ENCODE measurements at regions not wholly inside any gene's neighbourhood (a gene's known extent, or its start where the extent isn't known, plus 50 kb on each side); places are given as distances from the start of the nearest gene placed in this dataset.

DNA sequence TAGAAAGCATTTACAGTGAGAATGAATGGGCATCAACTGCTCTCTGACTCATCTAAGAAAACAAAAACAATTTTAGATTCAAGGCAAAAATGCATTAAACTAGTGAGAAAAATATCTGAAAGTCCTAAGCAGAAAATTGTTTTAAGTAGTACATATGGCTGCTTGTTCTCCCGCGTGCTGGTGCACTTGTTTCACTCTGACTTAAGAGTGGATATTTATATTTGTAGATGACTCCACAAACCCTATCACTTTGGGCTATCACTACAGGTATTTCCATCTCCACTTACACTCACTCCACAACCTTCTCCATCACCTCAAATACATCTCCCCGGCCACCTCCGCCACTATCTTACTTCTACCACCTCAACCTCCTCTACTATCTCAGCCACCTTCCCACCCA lies 253.9 kb upstream of the EGLN3 start:
- no peaks in the 10 kb centered on the region for H3K9me1 ChIP-seq (replicated peaks; ENCODE audit: control insufficient read depth, extremely low read depth, insufficient read depth, low read length)
- no peak overlapping the region for H3K4me2 ChIP-seq (ENCODE audit: insufficient read depth, low read length)
- intact Hi-C loops (cut with micrococcal nuclease) (no loop called here), dilution Hi-C loops (cut with MboI; ENCODE audit: extremely low pct_ligation_motif_present, low sequenced_read_pairs) (no loop called here)
- H3K27me3 ChIP-seq (ENCODE audit: control insufficient read depth in 2 of 2, insufficient read depth in 2 of 2, low read length in 2 of 2) = no peaks in the 10 kb centered on the region
- BruUV-seq (replicated peaks) = no TSS peak
- ChIA-PET POLR2A (no interaction called here), CTCF (no interaction called here)
- no peaks in the 10 kb centered on the region for H4K20me1 ChIP-seq (replicated peaks; ENCODE audit: control insufficient read depth, extremely low read depth, insufficient read depth, low read length)
- no peak overlapping the region for H2AFZ ChIP-seq (ENCODE audit: low read depth, low read length)
- H3K4me1 ChIP-seq (ENCODE audit: control insufficient read depth, extremely low read depth, insufficient read depth, low read length) = no peaks in the 10 kb centered on the region
- H3K9ac ChIP-seq (replicated peaks; ENCODE audit: extremely low read depth, insufficient read depth, low read length) = no peak overlapping the region
- H3K4me3 ChIP-seq (replicated peaks in 1 of 3; ENCODE audit: insufficient read depth in 1 of 3, low read depth in 1 of 3, low read length in 3 of 3) = no peak overlapping the region
- H3K27ac ChIP-seq (ENCODE audit: insufficient read depth, low read depth, low read length) = no peak overlapping the region
- H3K79me2 ChIP-seq (ENCODE audit: control insufficient read depth, insufficient read depth, low read length) = no peaks in the 10 kb centered on the region
- H3K36me3 ChIP-seq (ENCODE audit: control insufficient read depth in 2 of 2, extremely low read depth in 1 of 2, insufficient read depth in 2 of 2, low read length in 2 of 2) = no peaks in the 10 kb centered on the region
- no peak for TF ChIP-seq POLR2AphosphoS5 (IDR thresholded peaks at IDR 0.05; ENCODE audit: insufficient read depth, low read depth, low read length)
- TF ChIP-seq JUN (IDR thresholded peaks at IDR 0.05; ENCODE audit: borderline replicate concordance, insufficient read depth, insufficient read length, low read depth) = no peak
- TF ChIP-seq, protein P1, sequence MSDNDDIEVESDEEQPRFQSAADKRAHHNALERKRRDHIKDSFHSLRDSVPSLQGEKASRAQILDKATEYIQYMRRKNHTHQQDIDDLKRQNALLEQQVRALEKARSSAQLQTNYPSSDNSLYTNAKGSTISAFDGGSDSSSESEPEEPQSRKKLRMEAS (IDR thresholded peaks at IDR 0.05; ENCODE audit: insufficient read depth, insufficient read length) = no peak
- no peak for TF ChIP-seq GATA2 (IDR thresholded peaks at IDR 0.05; ENCODE audit: insufficient read depth, insufficient read length, low read depth, low read length)
- no peak for TF ChIP-seq EZH2 (IDR thresholded peaks at IDR 0.05; ENCODE audit: borderline replicate concordance, low read depth, low read length, severe bottlenecking)
- no peak for TF ChIP-seq POLR2A (IDR thresholded peaks at IDR 0.05; ENCODE audit: low read depth, low read length)
- TF ChIP-seq, protein P2, sequence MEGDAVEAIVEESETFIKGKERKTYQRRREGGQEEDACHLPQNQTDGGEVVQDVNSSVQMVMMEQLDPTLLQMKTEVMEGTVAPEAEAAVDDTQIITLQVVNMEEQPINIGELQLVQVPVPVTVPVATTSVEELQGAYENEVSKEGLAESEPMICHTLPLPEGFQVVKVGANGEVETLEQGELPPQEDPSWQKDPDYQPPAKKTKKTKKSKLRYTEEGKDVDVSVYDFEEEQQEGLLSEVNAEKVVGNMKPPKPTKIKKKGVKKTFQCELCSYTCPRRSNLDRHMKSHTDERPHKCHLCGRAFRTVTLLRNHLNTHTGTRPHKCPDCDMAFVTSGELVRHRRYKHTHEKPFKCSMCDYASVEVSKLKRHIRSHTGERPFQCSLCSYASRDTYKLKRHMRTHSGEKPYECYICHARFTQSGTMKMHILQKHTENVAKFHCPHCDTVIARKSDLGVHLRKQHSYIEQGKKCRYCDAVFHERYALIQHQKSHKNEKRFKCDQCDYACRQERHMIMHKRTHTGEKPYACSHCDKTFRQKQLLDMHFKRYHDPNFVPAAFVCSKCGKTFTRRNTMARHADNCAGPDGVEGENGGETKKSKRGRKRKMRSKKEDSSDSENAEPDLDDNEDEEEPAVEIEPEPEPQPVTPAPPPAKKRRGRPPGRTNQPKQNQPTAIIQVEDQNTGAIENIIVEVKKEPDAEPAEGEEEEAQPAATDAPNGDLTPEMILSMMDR (IDR thresholded peaks at IDR 0.05; ENCODE audit: extremely low read depth in 1 of 2, insufficient read depth in 1 of 2, low read depth in 1 of 2, low read length in 2 of 2) = no peak
- TF ChIP-seq FOS (IDR thresholded peaks at IDR 0.05; ENCODE audit: borderline replicate concordance, insufficient read depth, low read length) = no peak
- no peak for TF ChIP-seq MYC (IDR thresholded peaks at IDR 0.05; ENCODE audit: low read depth, low read length)
- no peaks in the 10 kb centered on the region for H3K9me3 ChIP-seq (replicated peaks; ENCODE audit: control insufficient read depth, insufficient read depth, low read length)
- FAIRE-seq = no peak
- DNase-seq (ENCODE audit: low read depth, low spot score) = no peak

Data from endothelial cell of umbilical vein (primary cell).